ENCODE measurements at regions not wholly inside any gene's neighbourhood (a gene's known extent, or its start where the extent isn't known, plus 50 kb on each side); places are given as distances from the start of the nearest gene placed in this dataset.

- TF ChIP-seq, protein P1, sequence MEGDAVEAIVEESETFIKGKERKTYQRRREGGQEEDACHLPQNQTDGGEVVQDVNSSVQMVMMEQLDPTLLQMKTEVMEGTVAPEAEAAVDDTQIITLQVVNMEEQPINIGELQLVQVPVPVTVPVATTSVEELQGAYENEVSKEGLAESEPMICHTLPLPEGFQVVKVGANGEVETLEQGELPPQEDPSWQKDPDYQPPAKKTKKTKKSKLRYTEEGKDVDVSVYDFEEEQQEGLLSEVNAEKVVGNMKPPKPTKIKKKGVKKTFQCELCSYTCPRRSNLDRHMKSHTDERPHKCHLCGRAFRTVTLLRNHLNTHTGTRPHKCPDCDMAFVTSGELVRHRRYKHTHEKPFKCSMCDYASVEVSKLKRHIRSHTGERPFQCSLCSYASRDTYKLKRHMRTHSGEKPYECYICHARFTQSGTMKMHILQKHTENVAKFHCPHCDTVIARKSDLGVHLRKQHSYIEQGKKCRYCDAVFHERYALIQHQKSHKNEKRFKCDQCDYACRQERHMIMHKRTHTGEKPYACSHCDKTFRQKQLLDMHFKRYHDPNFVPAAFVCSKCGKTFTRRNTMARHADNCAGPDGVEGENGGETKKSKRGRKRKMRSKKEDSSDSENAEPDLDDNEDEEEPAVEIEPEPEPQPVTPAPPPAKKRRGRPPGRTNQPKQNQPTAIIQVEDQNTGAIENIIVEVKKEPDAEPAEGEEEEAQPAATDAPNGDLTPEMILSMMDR (IDR thresholded peaks at IDR 0.05): no peak
- TF ChIP-seq POLR2AphosphoS5 (IDR thresholded peaks at IDR 0.05) (no peak), POLR2A (IDR thresholded peaks at IDR 0.05) (no peak), EP300 (IDR thresholded peaks at IDR 0.05; ENCODE audit: low read depth) (no peak)
Measured at GRCh38 chr5:8686707-8687106, 817.8 kb downstream of the MTRR start.

Data from transverse colon (tissue), 4 donors.